WTC11 (cell line): ENCODE measurements at regions not wholly inside any gene's neighbourhood (a gene's known extent, or its start where the extent isn't known, plus 50 kb on each side); places are given as distances from the start of the nearest gene placed in this dataset.

Experiments
- ATAC-seq: fragments of 200-7000 bp; cut with Tn5 transposase; 2 replicates; pipeline ENCODE4 v1.10.0; 2021; ENCODE audit warnings: mild to moderate bottlenecking, moderate library complexity
- CTCF ChIA-PET: fragments of 300-600 bp; sonication (Branson Sonifier 250); formaldehyde crosslinking; loops from one replicate; lab custom pipeline; 2021; ENCODE audit warnings: antibody characterized with exemption; lab: Charles Lee
- POLR2A ChIA-PET: fragments of 350-600 bp; sonication (Branson Sonifier 250); formaldehyde crosslinking; loops from one replicate; lab custom pipeline; 2021; ENCODE audit warnings: antibody characterized with exemption; lab: Charles Lee
- DNase-seq: peaks from one replicate; pipeline ENCODE4 v3.0.0; 2021; ENCODE audit warnings: low spot score
- H3K27ac Mint-ChIP-seq: 2 replicates; pipeline ENCODE4 v1.8.0; 2021; ENCODE audit warnings: mixed read lengths
- H3K27me3 Mint-ChIP-seq: 2 replicates; pipeline ENCODE4 v1.8.0; 2021; ENCODE audit warnings: low read depth, mild to moderate bottlenecking, moderate library complexity, mixed read lengths
- H3K36me3 Mint-ChIP-seq: 2 replicates; pipeline ENCODE4 v1.8.0; 2021; ENCODE audit warnings: mixed read lengths
- H3K4me1 Mint-ChIP-seq: 2 replicates; pipeline ENCODE4 v1.8.0; 2022; ENCODE audit warnings: mixed read lengths
- H3K4me3 Mint-ChIP-seq: 2 replicates; pipeline ENCODE4 v1.8.0; 2021; ENCODE audit warnings: mild to moderate bottlenecking, moderate library complexity, mixed read lengths
- H3K9me3 Mint-ChIP-seq: 2 replicates; pipeline ENCODE4 v1.8.0; 2021; ENCODE audit warnings: mixed read lengths
- AFF4 ChIP-seq: sonication (generic); formaldehyde crosslinking; IDR thresholded peaks from 2 replicates; pipeline ENCODE4 v1.8.1; 2023; ENCODE audit warnings: mild to moderate bottlenecking, missing genetic modification reagents, borderline replicate concordance
- ARID4B ChIP-seq: sonication (generic); formaldehyde crosslinking; IDR thresholded peaks from 2 replicates; pipeline ENCODE4 v1.8.0; 2023; ENCODE audit warnings: missing genetic modification reagents, mild to moderate bottlenecking, borderline replicate concordance
- ATF6 ChIP-seq: sonication (generic); formaldehyde crosslinking; IDR thresholded peaks from 2 replicates; pipeline ENCODE4 v1.8.1; 2023; ENCODE audit warnings: mild to moderate bottlenecking, missing genetic modification reagents
- GTF2I ChIP-seq: fragments of 250-450 bp; sonication (Bioruptor Pico); conservative IDR thresholded peaks from 2 replicates; pipeline ENCODE4 v1.4.0; 2021; ENCODE audit warnings: mild to moderate bottlenecking
- HMGXB4 ChIP-seq: sonication (generic); formaldehyde crosslinking; IDR thresholded peaks from 2 replicates; pipeline ENCODE4 v1.8.1; 2023; ENCODE audit warnings: mild to moderate bottlenecking, moderate library complexity, missing genetic modification reagents
- JUN ChIP-seq: sonication (generic); formaldehyde crosslinking; IDR thresholded peaks from 2 replicates; pipeline ENCODE4 v1.8.0; 2023; ENCODE audit warnings: mild to moderate bottlenecking, missing genetic modification reagents
- KAT7 ChIP-seq: sonication (generic); formaldehyde crosslinking; IDR thresholded peaks from 2 replicates; pipeline ENCODE4 v1.8.1; 2023; ENCODE audit warnings: missing genetic modification reagents, mild to moderate bottlenecking, borderline replicate concordance
- MLX ChIP-seq: sonication (generic); formaldehyde crosslinking; IDR thresholded peaks from 2 replicates; pipeline ENCODE4 v1.8.1; 2023; ENCODE audit warnings: mild to moderate bottlenecking, missing genetic modification reagents, moderate library complexity
- MXD4 ChIP-seq: fragments of 250-450 bp; sonication (Bioruptor Pico); IDR thresholded peaks from 2 replicates; pipeline ENCODE4 v1.8.0; 2021; ENCODE audit warnings: mild to moderate bottlenecking, moderate library complexity, borderline replicate concordance
- MYBL2 ChIP-seq: sonication (generic); formaldehyde crosslinking; IDR thresholded peaks from 2 replicates; pipeline ENCODE4 v1.8.1; 2023; ENCODE audit warnings: mild to moderate bottlenecking, moderate library complexity, missing genetic modification reagents
- NFATC4 ChIP-seq: fragments of 250-450 bp; sonication (Bioruptor Pico); IDR thresholded peaks from 2 replicates; pipeline ENCODE4 v1.9.0; 2021; ENCODE audit warnings: mild to moderate bottlenecking
- NFYB ChIP-seq: sonication (generic); formaldehyde crosslinking; conservative IDR thresholded peaks from 2 replicates; pipeline ENCODE4 v1.8.0; 2022; ENCODE audit warnings: low read depth, missing genetic modification reagents
- NR1H2 ChIP-seq: sonication (generic); formaldehyde crosslinking; IDR thresholded peaks from 2 replicates; pipeline ENCODE4 v1.9.0; 2021; ENCODE audit warnings: mild to moderate bottlenecking, moderate library complexity, missing genetic modification reagents
- OVOL2 ChIP-seq: fragments of 250-450 bp; sonication (Bioruptor Pico); IDR thresholded peaks from 2 replicates; pipeline ENCODE4 v1.9.0; 2021; ENCODE audit warnings: mild to moderate bottlenecking, borderline replicate concordance
- PRRX2 ChIP-seq: fragments of 250-450 bp; sonication (Bioruptor Pico); IDR thresholded peaks from 2 replicates; pipeline ENCODE4 v1.8.0; 2021; ENCODE audit warnings: mild to moderate bottlenecking
- SOX15 ChIP-seq: fragments of 250-450 bp; sonication (Bioruptor Pico); IDR thresholded peaks from 2 replicates; pipeline ENCODE4 v1.9.0; 2021; ENCODE audit warnings: mild to moderate bottlenecking
- TCF7 ChIP-seq: sonication (generic); formaldehyde crosslinking; IDR thresholded peaks from 2 replicates; pipeline ENCODE4 v1.8.0; 2022; ENCODE audit warnings: mild to moderate bottlenecking, low read depth, missing genetic modification reagents, moderate library complexity
- USF2 ChIP-seq: sonication (generic); formaldehyde crosslinking; IDR thresholded peaks from 2 replicates; pipeline ENCODE4 v1.8.1; 2023; ENCODE audit warnings: mild to moderate bottlenecking, missing genetic modification reagents, moderate library complexity
- ZMAT4 ChIP-seq: fragments of 250-450 bp; sonication (Bioruptor Pico); IDR thresholded peaks from 2 replicates; pipeline ENCODE4 v1.9.0; 2021; ENCODE audit warnings: mild to moderate bottlenecking
- ZNF396 ChIP-seq: fragments of 250-450 bp; sonication (Bioruptor Pico); IDR thresholded peaks from 2 replicates; pipeline ENCODE4 v1.8.0; 2021; ENCODE audit warnings: mild to moderate bottlenecking, moderate library complexity, borderline replicate concordance
- ZNF423 ChIP-seq: fragments of 250-450 bp; sonication (Bioruptor Pico); IDR thresholded peaks from 2 replicates; pipeline ENCODE4 v2.1.2; 2022; ENCODE audit warnings: mild to moderate bottlenecking, moderate library complexity

GRCh38 chr1:218994615-218995014 is 179.1 kb upstream of the LYPLAL1 start (continued):
- TF ChIP-seq ARID4B (CRISPR knock-in tag) (no peak), OVOL2 (CRISPR knock-in tag) (no peak), MLX (no peak), NFATC4 (no peak), ZNF423 (CRISPR knock-in tag) (no peak), KAT7 (CRISPR knock-in tag) (no peak), HMGXB4 (CRISPR knock-in tag) (no peak), SOX15 (CRISPR knock-in tag) (no peak)

GRCh38 chr1:218995091-218995665 is 178.5 kb upstream of the LYPLAL1 start:
- Mint-ChIP-seq H3K4me1 (no peaks in the 10 kb centered on the region), H3K27ac (no peak overlapping the region), H3K36me3 (no peaks in the 10 kb centered on the region), H3K9me3 (no peaks in the 10 kb centered on the region), H3K4me3 (no peak overlapping the region), H3K27me3 (no peaks in the 10 kb centered on the region)
- no peak for DNase-seq
- no peak for ATAC-seq
- CTCF ChIA-PET: no interaction called here
- POLR2A ChIA-PET: no interaction called here
- no peak for TF ChIP-seq ZNF396 (CRISPR knock-in tag)
- no peak for TF ChIP-seq USF2 (CRISPR knock-in tag)
- TF ChIP-seq GTF2I: no peak
- TF ChIP-seq ZMAT4: no peak
- TF ChIP-seq MXD4 (CRISPR knock-in tag): no peak
- TF ChIP-seq MYBL2: no peak
- TF ChIP-seq JUN (CRISPR knock-in tag): no peak
- TF ChIP-seq SOX15 (CRISPR knock-in tag): no peak
- no peak for TF ChIP-seq NR1H2 (CRISPR knock-in tag)
- no peak for TF ChIP-seq TCF7
- no peak for TF ChIP-seq NFYB (CRISPR knock-in tag)
- no peak for TF ChIP-seq AFF4 (CRISPR knock-in tag)
- no peak for TF ChIP-seq PRRX2
- no peak for TF ChIP-seq ATF6
